Subcutaneous abdominal adipose tissue (tissue), 5 donors: ENCODE measurements at regions not wholly inside any gene's neighbourhood (a gene's known extent, or its start where the extent isn't known, plus 50 kb on each side); places are given as distances from the start of the nearest gene placed in this dataset.

ENCODE experiments used
- H3K27ac ChIP-seq: one replicate; pipeline ENCODE4 v1.7.0; 2013; ENCODE audit warnings: low read depth, mild to moderate bottlenecking, inconsistent platforms, low read length, moderate library complexity
- H3K27me3 ChIP-seq, 5 donors: one replicate each; pipeline ENCODE4 v1.7.0; 2013; ENCODE audit warnings: low read length in 5 of 5, inconsistent platforms in 1 of 5; ENCODE audit not compliant: control insufficient read depth in 5 of 5, insufficient read depth in 4 of 5
- H3K36me3 ChIP-seq, 5 donors: one replicate each; pipeline ENCODE4 v1.7.0; 2013; ENCODE audit warnings: low read length in 5 of 5; ENCODE audit not compliant: control insufficient read depth in 5 of 5, insufficient read depth in 5 of 5
- H3K4me1 ChIP-seq, 5 donors: one replicate each; pipeline ENCODE4 v1.7.0; 2013; ENCODE audit warnings: low read length in 5 of 5, mild to moderate bottlenecking in 3 of 5, moderate library complexity in 1 of 5; ENCODE audit not compliant: control insufficient read depth in 5 of 5, insufficient read depth in 5 of 5
- H3K4me3 ChIP-seq, 5 donors: one replicate each; pipeline ENCODE4 v1.7.0; 2013; ENCODE audit warnings: low read length in 5 of 5, low read depth in 1 of 5
- H3K9ac ChIP-seq, 5 donors: one replicate each; pipeline ENCODE4 v1.7.0; 2013; ENCODE audit warnings: low read length in 5 of 5, mild to moderate bottlenecking in 4 of 5, moderate library complexity in 3 of 5
- H3K9me3 ChIP-seq, 5 donors: one replicate each; pipeline ENCODE4 v1.7.0; 2013; ENCODE audit warnings: low read length in 5 of 5; ENCODE audit not compliant: control insufficient read depth in 5 of 5
- donor health status: healthy.
- donor health status: healthy.
- donor health status: healthy.
- donor health status: healthy.
- donor health status: healthy.

DNA sequence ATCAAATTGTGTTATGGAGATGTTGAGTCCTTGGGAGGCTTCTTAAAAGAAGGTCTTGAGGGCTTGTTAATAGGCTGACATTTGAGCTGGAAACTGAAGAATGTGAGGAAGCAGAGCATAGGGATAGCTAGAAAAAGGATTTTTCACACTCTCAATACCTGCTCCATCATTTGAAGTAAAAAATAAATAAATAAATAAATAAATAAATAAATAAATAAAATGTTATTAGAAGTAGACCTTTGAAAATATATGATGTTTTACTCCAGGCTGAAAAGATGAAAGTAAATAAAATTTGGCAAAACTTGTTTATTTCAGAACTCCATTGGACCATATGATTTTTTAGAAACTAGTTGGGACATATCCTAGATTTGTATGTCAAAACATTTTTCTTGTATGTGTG is 1757.8 kb upstream of the TENM3 start:
- Histone ChIP-seq H3K9me3 (no peaks in the 10 kb centered on the region), H3K9ac (no peak overlapping the region), H3K36me3 (no peaks in the 10 kb centered on the region)

DNA sequence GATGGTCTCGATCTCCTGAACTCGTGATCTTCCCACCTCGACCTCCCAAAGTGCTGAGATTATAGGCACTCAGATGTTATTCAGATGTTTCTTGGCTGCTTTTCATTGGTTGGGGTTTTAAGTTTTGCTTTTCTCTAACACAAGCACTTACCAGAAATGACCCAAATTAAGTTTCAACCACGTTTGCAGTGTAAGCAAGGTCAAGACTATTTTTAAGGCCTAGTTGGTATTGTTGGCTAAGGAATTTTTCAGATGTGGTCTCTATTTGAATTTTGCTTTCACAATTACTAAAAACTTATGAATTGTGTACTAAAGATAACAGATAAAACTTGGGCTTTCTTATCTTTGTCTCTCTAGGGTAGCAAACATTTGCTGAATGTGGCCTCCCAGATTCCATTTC is 1756.9 kb upstream of the TENM3 start:
- no peaks in the 10 kb centered on the region for H3K9me3 ChIP-seq
- H3K27me3 ChIP-seq: no peaks in the 10 kb centered on the region
- no peaks in the 10 kb centered on the region for H3K36me3 ChIP-seq
- no peak overlapping the region for H3K27ac ChIP-seq
- H3K9ac ChIP-seq: no peak overlapping the region
- no peak overlapping the region for H3K4me3 ChIP-seq
- no peaks in the 10 kb centered on the region for H3K4me1 ChIP-seq

More for the DNA sequence above, 1757.8 kb upstream of the TENM3 start:
- no peak overlapping the region for H3K4me3 ChIP-seq
- no peak overlapping the region for H3K27ac ChIP-seq
- H3K4me1 ChIP-seq: no peaks in the 10 kb centered on the region
- H3K27me3 ChIP-seq: no peaks in the 10 kb centered on the region

DNA sequence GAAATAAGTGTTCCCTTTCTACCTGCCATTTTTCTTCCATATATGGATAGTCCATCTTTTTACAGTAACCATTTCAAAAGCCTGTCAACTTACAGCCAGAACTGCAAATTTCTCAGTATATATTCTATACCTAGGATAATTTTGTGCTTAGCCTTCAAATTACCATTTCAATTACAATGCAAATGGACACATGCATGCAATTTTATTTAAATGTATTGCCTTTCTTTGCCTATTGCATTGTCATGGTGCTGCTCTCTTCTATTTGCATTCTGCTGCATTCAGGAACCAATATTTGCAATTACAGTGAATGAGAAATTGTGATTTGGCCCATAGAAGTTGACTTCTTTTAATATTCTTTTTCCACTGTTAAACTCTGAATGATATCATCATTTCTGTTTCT is 1753.4 kb upstream of the TENM3 start:
- Histone ChIP-seq H3K4me1 (no peaks in the 10 kb centered on the region), H3K36me3 (no peaks in the 10 kb centered on the region), H3K27ac (no peak overlapping the region), H3K9me3 (peaks cover 0 to 3% (median 0%) of the 10 kb centered on the region in 5 donors), H3K4me3 (no peak overlapping the region), H3K27me3 (no peaks in the 10 kb centered on the region), H3K9ac (no peak overlapping the region)

DNA sequence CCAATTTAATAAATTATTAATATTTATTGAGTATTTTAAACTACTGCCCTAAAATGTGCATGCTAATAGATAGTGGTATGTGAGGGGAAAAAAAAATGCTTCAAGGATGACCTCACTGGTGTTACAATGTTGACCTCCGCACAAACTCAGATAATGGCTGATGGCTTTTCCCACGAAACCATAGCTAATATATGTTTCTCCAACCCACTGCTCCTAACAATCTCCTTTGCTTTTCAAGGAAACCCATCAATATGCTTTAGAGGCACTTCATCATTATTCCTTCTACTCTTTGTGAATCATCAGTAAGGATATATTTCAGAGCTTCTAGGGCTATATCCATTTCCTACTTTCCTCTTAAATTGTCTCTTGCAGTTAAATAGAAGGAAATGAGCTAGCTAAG is 1752.0 kb upstream of the TENM3 start:
- Histone ChIP-seq H3K36me3 (no peaks in the 10 kb centered on the region), H3K27ac (no peak overlapping the region), H3K9ac (no peak overlapping the region)

DNA sequence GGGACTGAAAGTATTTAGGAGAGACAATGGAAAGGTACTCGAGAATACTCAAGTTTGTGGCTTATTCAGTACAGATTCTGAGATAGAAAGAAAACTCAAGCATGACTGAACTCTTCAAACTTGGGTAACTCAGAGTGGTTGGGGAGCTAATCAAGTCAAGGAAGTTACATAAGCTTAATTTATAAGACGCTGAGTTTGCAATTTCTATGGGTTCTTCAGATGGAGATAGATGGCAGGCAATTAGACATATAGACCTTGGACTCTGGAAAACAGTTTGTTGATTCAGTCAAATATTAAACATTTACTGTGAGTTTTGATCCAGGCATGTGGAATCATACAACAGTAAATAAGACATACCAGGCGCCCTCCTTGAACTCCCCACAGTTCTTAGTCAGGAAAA is 1749.9 kb upstream of the TENM3 start:
- H3K36me3 ChIP-seq: no peaks in the 10 kb centered on the region
- H3K9ac ChIP-seq: no peak overlapping the region
- no peaks in the 10 kb centered on the region for H3K4me1 ChIP-seq
- H3K4me3 ChIP-seq: no peak overlapping the region
- H3K27ac ChIP-seq: no peak overlapping the region
- no peaks in the 10 kb centered on the region for H3K27me3 ChIP-seq
- H3K9me3 ChIP-seq: peaks cover 0 to 3% (median 0%) of the 10 kb centered on the region in 5 donors

More for the DNA sequence above, 1752.0 kb upstream of the TENM3 start:
- Histone ChIP-seq H3K4me1 (no peaks in the 10 kb centered on the region), H3K27me3 (no peaks in the 10 kb centered on the region), H3K4me3 (no peak overlapping the region), H3K9me3 (peaks cover 0 to 3% (median 0%) of the 10 kb centered on the region in 5 donors)

DNA sequence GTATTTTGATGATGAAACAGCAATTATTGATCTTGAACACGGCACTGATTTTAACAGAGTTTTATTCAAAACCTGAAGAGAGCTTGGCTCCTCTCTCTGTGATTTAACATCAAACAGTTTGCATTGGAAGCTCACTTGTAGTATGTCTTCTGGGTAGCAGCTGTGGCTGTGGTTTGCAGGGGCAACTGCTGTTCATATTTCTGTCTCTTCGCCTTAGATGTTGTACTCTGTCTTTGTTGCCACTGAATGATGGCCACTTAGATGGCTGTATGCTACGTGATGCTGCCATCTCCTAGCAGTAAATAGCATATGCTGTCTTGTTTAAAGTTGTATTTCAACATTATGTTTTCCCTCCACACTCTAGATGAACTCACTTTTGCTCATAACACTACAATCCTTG is 1743.0 kb upstream of the TENM3 start:
- Histone ChIP-seq H3K27me3 (no peaks in the 10 kb centered on the region), H3K4me1 (no peaks in the 10 kb centered on the region), H3K9me3 (peaks cover 0 to 4% (median 0%) of the 10 kb centered on the region in 5 donors), H3K36me3 (no peaks in the 10 kb centered on the region), H3K27ac (no peak overlapping the region), H3K4me3 (no peak overlapping the region), H3K9ac (no peak overlapping the region)

DNA sequence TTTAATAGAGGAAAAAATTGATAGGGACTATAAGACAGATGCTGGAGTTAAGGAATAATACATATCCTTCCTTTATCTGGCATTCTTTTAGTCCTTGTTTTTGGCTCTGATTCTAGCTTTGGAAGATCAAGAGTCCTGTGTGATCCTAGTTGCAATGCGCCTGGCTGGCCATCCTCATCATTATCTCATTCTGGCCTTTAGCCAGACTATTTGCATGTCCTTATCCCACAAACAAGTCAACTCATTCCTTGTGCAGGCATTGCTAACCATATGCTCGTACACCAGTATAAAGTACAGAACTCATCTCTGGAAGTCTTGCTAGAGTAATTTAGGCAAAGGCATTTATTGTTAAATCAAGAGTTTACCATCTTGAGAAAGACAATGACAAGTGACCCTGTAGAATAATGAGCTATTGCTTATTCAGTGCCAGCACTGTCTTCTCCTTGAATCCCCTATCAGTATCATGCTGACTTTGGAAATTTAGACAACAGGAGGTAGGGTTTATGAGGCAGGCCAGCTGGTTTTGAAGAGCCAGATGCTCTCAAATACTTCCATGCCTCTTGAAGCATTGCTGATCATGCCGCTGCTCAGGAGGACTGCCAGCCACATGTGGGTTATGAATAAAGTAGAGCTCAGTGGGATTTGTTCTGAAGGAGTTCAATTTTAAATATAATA is 1730.3 kb upstream of the TENM3 start:
- no peaks in the 10 kb centered on the region for H3K36me3 ChIP-seq
- H3K27me3 ChIP-seq: no peaks in the 10 kb centered on the region
- no peak overlapping the region for H3K27ac ChIP-seq
- H3K4me1 ChIP-seq: no peaks in the 10 kb centered on the region
- no peak overlapping the region for H3K9ac ChIP-seq
- H3K9me3 ChIP-seq: no peaks in the 10 kb centered on the region
- H3K4me3 ChIP-seq: no peak overlapping the region

DNA sequence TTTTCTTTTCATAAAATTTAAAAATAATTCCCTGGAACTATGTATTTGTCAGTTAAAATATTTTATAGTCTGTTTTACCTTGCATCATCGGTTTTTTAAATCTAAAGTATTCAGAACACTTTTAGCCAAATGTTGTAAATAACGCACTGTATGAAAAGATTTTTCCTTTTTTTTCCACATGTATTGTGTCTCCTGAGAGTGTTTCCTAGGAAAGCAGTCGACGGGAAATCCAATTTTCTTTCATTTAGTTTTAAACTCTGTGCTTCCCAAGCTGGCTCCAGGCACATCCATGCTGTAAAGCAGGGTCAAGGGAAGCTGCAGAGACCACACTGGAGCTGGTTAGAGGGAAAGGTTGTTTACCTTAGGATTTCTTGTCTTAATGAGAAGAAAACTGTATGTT is 1724.3 kb upstream of the TENM3 start:
- Histone ChIP-seq H3K4me1 (no peaks in the 10 kb centered on the region), H3K27ac (no peak overlapping the region), H3K9me3 (no peaks in the 10 kb centered on the region), H3K36me3 (no peaks in the 10 kb centered on the region), H3K9ac (no peak overlapping the region), H3K4me3 (no peak overlapping the region), H3K27me3 (no peaks in the 10 kb centered on the region)

DNA sequence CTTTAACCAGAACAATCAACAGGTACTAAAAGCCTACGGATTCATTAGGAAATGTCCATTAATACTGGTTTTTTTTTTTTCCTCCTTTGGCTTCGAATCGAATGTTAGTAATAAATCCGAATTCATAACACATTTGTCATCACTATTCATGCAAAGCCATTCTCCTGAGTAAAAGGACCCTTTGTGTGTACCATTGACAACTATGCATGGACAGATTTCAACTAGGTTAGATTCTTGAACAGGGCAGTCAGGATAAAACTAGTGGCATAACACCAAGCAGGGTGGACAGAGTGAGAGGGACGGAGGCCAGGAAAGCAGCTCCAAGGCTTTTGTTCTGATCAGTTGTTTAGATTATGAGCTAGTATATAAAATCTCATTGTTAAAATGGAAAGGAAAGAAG is 1722.0 kb upstream of the TENM3 start:
- no peak overlapping the region for H3K9ac ChIP-seq
- H3K27me3 ChIP-seq: no peaks in the 10 kb centered on the region
- no peak overlapping the region for H3K4me3 ChIP-seq
- H3K9me3 ChIP-seq: no peaks in the 10 kb centered on the region
- H3K27ac ChIP-seq: no peak overlapping the region
- no peaks in the 10 kb centered on the region for H3K36me3 ChIP-seq
- H3K4me1 ChIP-seq: no peaks in the 10 kb centered on the region

DNA sequence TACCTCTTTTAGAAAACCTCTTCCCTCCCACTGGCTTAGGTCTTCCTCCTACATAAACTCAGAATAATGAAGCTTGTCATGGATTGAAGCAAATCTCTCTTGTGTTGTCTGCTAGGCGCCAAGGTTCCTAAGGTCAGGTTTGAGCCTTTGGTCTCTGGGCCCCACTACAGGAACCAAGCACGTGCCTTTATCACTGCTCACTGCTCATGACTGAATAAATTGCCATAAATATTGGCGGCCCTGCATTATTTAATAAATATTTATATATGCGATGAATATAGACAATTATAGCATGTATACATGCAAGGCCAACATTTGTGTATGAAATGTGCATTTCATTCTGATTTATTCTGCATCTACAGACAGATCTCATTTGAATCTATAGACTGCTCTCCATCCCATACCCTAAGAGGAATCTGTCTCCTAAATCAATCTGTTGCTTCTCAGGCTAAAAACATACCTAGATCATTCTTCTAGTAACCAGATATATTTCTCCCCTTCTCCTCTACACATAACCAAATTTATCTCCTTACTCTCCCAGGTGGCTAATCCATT is 1717.6 kb upstream of the TENM3 start:
- no peak overlapping the region for H3K4me3 ChIP-seq
- H3K4me1 ChIP-seq: no peaks in the 10 kb centered on the region
- no peaks in the 10 kb centered on the region for H3K9me3 ChIP-seq
- no peaks in the 10 kb centered on the region for H3K36me3 ChIP-seq
- no peak overlapping the region for H3K27ac ChIP-seq
- no peaks in the 10 kb centered on the region for H3K27me3 ChIP-seq
- no peak overlapping the region for H3K9ac ChIP-seq
